GM12892 (cell line): ENCODE measurements at regions not wholly inside any gene's neighbourhood (a gene's known extent, or its start where the extent isn't known, plus 50 kb on each side); places are given as distances from the start of the nearest gene placed in this dataset.

Source experiments
- POLR2A ChIP-seq: IDR thresholded peaks from 2 replicates; pipeline ENCODE4 v1.6.1; 2011; ENCODE audit warnings: low read depth, low read length, control low read depth
- POLR2AphosphoS5 ChIP-seq: IDR thresholded peaks from 2 replicates; pipeline ENCODE4 v1.6.1; 2011; ENCODE audit warnings: low read depth, low read length, control low read depth
- TAF1 ChIP-seq: IDR thresholded peaks from 2 replicates; pipeline ENCODE4 v1.6.1; 2011; ENCODE audit warnings: low read depth, mild to moderate bottlenecking, control low read depth, low read length, borderline replicate concordance

DNA sequence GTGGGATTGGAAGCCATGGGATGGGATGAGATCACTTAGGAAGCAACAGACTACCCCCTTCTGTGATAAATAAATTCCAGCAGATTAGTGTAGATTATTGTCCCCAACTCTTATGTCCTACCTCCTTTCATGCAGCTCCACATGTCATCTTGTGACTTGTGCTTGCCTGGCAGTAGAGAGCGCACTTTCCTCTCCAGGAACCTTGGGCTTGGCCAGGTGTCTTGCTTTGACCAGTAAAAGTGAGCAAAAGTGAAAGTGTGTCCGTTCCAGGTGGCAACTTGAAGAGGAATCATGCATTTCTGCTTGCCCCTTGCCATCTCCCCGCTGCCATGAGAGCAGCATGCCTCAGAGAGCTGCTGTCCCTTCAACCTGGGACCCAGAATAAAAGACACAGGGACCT, 122.9 kb upstream of the ERG start:
- no peak for TF ChIP-seq POLR2A
- no peak for TF ChIP-seq TAF1
- TF ChIP-seq POLR2AphosphoS5: no peak
